ENCODE measurements at regions not wholly inside any gene's neighbourhood (a gene's known extent, or its start where the extent isn't known, plus 50 kb on each side); places are given as distances from the start of the nearest gene placed in this dataset.
A peak's percentile ranks its signal among the peaks of the same experiment; 100 is the strongest.
"Not testable (repeated sequence)": the region's sequence is repeated elsewhere in the genome, so short reads cannot be mapped to it uniquely, and the experiment has no call there.

- TF ChIP-seq CTCF (IDR thresholded peaks at IDR 0.05; ENCODE audit: insufficient read depth, low read depth, low read length, missing control alignments): no peak
- no peak overlapping the region for H3K4me3 ChIP-seq (ENCODE audit: low read length)
- no peak for DNase-seq (ENCODE audit: low read depth)
These were observed 63.9 kb upstream of the CACNA2D1 start for GRCh38 chr7:82507365-82507975.

- peak; percentile 30 for DNase-seq (ENCODE audit: low read depth)
- H3K4me3 ChIP-seq (ENCODE audit: low read length): no peak overlapping the region
- TF ChIP-seq CTCF (IDR thresholded peaks at IDR 0.05; ENCODE audit: insufficient read depth, low read depth, low read length, missing control alignments): no peak
These were observed 63.1 kb upstream of the CACNA2D1 start for GRCh38 chr7:82506702-82507101.

GRCh38 chr7:82506208-82506607, 62.6 kb upstream of the CACNA2D1 start:
- no peak for TF ChIP-seq CTCF (IDR thresholded peaks at IDR 0.05; ENCODE audit: insufficient read depth, low read depth, low read length, missing control alignments)
- no peak for DNase-seq (ENCODE audit: low read depth)
- no peak overlapping the region for H3K4me3 ChIP-seq (ENCODE audit: low read length)

- TF ChIP-seq CTCF (IDR thresholded peaks at IDR 0.05; ENCODE audit: insufficient read depth, low read depth, low read length, missing control alignments): no peak
- H3K4me3 ChIP-seq (ENCODE audit: low read length): no peak overlapping the region
- DNase-seq (ENCODE audit: low read depth): no peak
These were observed 57.8 kb upstream of the CACNA2D1 start for GRCh38 chr7:82501346-82501745.

- DNase-seq (ENCODE audit: low read depth); H3K4me3 ChIP-seq (ENCODE audit: low read length): not testable (repeated sequence)
These were observed 56.0 kb upstream of the CACNA2D1 start for GRCh38 chr7:82499546-82499945.

- no peak overlapping the region for H3K4me3 ChIP-seq (ENCODE audit: low read length)
- TF ChIP-seq CTCF (IDR thresholded peaks at IDR 0.05; ENCODE audit: insufficient read depth, low read depth, low read length, missing control alignments): no peak
- DNase-seq (ENCODE audit: low read depth): no peak
These were observed 50.8 kb upstream of the CACNA2D1 start for GRCh38 chr7:82494420-82494819.
